Stimulated activated CD8-positive, alpha-beta memory T cell treated with anti-CD3 and anti-CD28 coated beads, Interleukin-7, amount 100 ng/mL, for 48 hours (primary cell): ENCODE measurements at regions not wholly inside any gene's neighbourhood (a gene's known extent, or its start where the extent isn't known, plus 50 kb on each side); places are given as distances from the start of the nearest gene placed in this dataset.
"Not testable (repeated sequence)": the region's sequence is repeated elsewhere in the genome, so short reads cannot be mapped to it uniquely, and the experiment has no call there.

ENCODE experiments used
- DNase-seq, 2 donors: peaks; one replicate each; pipeline ENCODE4 v3.0.0-alpha.2; 2020; ENCODE audit warnings: low read depth in 1 of 2; ENCODE audit errors: extremely low read depth in 1 of 2

GRCh38 chr14:29982171-29982570, 54.5 kb upstream of the PRKD1 start:
- no peak for DNase-seq

DNA sequence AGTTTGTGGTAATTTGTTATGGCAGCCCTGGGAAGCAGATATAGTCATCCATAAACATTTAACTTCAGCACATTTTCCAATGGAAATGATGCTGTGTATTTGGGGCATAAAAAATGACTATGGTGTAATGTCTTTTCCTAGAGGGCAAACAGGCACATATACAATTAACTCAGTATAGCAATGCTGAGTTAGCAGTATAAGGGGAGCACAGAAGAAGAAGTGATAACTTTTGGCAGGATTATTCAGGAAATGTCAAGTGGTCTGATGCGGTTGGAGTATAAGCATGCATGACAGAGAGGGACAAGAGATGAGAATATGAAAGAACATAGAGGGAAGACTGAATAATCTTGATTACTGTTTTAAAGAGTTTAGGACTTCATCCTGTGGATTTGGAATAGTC, 55.3 kb upstream of the PRKD1 start:
- DNase-seq = no peak

DNA sequence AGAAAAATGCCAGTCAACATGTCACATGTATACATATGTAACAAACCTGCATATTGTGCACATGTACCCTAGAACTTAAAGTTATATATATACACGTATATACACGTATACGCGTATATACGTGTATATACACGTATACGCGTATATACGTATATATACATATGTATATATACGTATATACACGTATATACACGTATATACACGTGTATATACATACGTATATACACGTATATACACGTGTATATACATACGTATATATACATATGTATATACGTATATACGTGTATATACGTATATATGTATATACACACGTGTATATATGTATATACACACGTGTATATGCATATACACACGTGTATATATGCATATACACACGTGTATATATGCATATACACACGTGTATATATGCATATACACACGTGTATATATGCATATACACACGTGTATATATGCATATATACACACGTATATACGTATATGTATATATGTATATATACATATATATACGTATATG, 62.8 kb upstream of the PRKD1 start:
- not testable (repeated sequence) for DNase-seq

DNA sequence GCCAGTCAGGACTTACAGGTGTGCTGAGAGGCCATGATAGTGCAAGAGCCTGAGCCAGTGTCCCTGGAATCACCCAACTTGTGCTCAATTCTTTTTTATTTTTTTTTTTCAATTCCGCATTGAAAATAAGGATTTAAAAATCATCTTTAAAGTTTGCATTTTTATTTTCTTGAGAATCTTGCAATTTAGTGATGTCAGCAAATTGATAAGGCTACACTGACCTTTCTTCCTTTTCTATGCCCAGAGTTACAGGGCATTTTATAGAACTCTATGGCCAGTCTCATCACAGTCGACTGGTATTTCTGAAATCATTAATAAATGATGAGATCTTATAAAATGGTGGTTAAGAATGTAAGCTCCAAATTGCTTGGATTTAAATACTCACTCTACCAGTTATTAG, 63.3 kb upstream of the PRKD1 start:
- no peak for DNase-seq

GRCh38 chr14:29993143-29993542, 65.5 kb upstream of the PRKD1 start:
- DNase-seq = no peak

- DNase-seq = no peak
Observed at GRCh38 chr14:29999013-29999539, 71.4 kb upstream of the PRKD1 start.

DNA sequence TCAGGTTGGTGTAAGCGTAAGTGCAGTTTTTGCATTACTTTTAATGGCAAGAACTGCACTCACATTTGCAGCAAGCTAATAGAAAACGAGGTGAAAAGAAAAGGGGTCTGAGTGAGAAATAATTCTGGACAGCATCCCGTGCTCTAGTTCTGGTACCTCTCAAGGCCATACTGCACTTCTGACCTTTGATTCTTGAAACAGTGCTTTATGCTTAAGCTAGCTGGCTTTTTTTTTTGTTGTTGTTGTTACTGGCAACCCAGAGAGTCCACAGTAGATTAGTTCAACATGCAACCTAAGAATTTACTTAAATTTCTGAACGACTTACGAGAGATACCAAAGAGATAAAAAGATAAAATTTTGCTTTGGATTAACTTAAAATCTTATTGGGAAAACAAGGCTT, 75.2 kb upstream of the PRKD1 start:
- DNase-seq = no peak

DNA sequence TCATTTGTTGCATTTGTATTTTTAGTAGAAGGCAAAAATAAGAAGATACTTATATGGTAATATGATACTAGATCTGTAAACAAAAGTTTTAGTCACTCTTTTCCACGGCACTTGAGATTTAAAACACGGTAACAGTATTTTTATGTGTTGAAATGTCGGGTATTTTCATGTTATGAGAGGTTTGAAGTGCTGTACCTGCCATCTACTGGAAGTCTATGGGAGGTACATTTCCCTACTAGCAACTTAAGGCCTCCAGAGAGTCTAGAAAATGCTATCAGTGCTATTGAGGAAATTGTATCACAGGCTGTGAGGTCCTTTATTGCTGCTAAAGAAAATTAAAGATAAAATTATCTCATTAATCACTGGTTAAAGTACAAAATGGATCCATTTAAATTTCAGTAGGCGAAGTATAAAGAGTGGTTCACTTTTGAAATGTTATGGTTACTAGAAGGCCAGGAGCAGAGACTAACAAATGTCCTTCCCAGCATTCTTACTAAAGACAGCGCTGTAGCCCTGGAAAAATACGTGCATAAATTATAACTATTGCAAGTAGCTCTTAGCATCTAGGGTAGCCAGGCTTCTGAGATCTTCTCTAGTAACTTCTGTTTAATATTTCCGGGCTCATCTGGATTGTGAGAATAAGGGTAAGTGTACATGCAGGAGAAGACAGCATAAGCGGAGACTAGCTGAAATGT, 77.6 kb upstream of the PRKD1 start:
- no peak for DNase-seq

GRCh38 chr14:30006695-30007094, 79.0 kb upstream of the PRKD1 start:
- no peak for DNase-seq

GRCh38 chr14:30015489-30015888, 87.8 kb upstream of the PRKD1 start:
- DNase-seq = no peak

DNA sequence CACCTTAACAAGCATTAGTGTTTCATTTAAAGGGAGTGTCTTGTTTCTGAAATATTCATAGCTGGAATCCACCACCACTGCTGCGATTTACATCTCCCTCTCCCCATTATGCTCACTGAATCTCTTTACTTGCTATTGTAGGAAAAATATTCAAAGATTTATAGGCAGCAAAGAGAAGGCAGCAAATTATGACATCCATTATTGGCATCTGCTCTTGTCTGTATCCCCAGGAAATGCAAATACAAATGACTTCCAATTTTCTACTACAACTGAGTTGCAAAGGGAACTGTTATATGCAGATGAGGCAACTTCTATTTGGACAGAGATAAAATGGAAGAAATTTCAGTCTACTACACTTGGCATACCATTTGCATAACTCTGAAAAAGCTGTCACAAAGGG, 88.4 kb upstream of the PRKD1 start:
- DNase-seq = no peak

GRCh38 chr14:30017370-30017993, 89.8 kb upstream of the PRKD1 start:
- no peak for DNase-seq

DNA sequence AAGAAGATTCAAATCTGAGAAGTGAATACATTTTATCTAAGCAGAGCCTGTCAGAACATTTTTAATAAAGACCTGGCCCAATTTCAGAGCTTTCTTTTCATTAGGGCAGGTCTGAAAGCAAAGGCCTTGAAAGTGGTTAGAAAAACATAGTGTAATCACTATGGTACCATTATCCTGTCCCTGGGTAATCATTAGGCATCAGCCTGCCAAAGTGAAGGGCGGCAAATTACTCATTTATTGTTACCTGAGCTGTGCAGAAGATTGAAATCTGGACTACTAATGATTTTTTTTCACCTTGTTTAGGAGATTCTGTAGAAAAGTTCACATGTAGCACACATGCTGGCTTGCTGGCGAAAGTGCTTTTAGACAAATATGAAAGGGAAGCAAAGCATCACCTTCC, 92.6 kb upstream of the PRKD1 start:
- DNase-seq = no peak

GRCh38 chr14:30020687-30021086, 93.0 kb upstream of the PRKD1 start:
- no peak for DNase-seq

- not testable (repeated sequence) for DNase-seq
Observed at GRCh38 chr14:30023350-30023749, 95.7 kb upstream of the PRKD1 start.

- DNase-seq = no peak
Observed at GRCh38 chr14:30034152-30034551, 106.5 kb upstream of the PRKD1 start.

GRCh38 chr14:30035361-30035760, 107.7 kb upstream of the PRKD1 start:
- no peak for DNase-seq

DNA sequence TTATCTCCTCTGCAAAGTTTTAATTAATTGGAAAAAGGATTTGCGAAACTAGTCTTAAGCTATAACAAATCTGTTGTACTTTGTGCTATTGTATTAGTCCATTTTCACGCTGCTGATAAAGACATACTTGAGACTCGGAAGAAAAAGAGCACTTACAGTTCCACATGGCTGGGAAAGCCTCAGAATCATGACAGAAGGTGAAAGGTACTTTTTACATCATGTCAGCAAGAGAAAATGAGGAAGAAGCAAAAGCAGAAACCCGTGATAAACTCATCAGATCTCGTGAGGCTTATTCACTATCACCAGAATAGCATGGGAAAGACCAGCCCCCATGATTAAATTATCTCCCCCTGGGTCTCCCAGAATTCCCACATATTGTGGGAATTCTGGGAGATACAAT, 118.1 kb upstream of the PRKD1 start:
- no peak for DNase-seq

DNA sequence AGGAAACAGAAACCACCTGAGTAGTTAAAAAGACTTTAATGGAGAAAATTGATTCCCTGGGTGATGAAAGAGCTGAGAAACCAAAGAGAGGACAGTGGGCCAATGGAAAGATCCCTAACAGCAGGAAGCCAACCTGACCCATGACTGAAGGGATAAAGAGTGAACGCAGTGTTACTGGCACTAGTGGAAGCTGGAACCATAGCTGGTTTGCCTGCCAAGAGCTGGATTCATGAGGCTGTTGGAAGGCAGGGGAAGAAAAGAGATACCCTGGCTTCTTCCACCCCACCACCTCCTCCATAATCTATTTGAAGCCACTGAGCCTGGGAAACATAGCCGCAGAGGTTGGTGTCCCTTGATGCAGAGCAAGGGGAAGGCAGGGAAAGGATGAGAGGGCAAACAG, 125.5 kb upstream of the PRKD1 start:
- no peak for DNase-seq

DNA sequence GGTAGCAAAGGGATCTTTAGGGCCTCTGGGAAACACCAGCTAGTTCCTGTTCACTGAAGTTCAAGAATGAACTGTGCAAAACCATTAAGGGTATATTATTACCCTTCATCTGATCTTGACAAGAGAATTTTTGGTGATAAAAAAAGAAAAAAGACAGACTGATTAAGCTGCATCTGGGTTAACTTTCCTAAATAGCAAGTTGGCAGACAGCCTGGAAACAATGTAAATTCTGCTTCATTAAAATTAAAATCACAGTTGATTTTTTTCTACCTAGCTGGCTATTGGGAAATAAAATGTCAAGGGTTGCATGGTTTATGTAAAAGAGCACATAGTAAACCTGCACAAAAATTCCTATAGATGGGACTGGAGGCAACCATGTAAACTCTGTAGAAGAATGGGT, 126.6 kb upstream of the PRKD1 start:
- DNase-seq = no peak

DNA sequence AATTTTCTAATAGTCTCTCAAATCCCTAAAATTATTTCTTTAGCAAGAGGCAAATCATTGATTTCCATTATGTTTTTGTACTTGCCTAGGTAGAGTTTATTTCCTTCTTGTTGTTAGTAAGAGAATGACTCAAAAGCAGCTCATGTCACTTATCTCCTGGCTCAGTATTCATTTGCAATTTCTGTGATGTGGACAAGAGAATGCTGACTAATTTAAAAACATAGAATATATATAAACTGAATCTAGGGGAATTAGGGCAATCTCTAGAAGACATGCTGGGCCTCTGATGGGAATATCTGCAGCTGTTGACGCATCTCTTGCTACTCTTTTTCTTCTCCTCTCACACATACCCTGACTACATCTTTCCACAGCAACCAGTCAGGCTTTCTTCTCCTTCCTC, 130.8 kb upstream of the PRKD1 start:
- no peak for DNase-seq

- no peak for DNase-seq
Observed at GRCh38 chr14:30063746-30064145, 136.1 kb upstream of the PRKD1 start.
